Neuronal stem cell (in vitro differentiated cells): ENCODE measurements at regions not wholly inside any gene's neighbourhood (a gene's known extent, or its start where the extent isn't known, plus 50 kb on each side); places are given as distances from the start of the nearest gene placed in this dataset.
A peak's percentile ranks its signal among the peaks of the same experiment; 100 is the strongest.

ENCODE experiments used
- DNase-seq: peaks from one replicate; pipeline ENCODE4 v3.0.0-alpha.2; 2013; ENCODE audit warnings: low spot score
- H2AFZ ChIP-seq: one replicate; pipeline ENCODE4 v1.6.1; 2013; ENCODE audit warnings: mild to moderate bottlenecking, low read length, inconsistent platforms
- H2AK5ac ChIP-seq: 2 replicates; pipeline ENCODE4 v1.6.1; 2013; ENCODE audit warnings: low read depth, mild to moderate bottlenecking, inconsistent platforms, low read length, moderate library complexity, mixed read lengths
- H2BK120ac ChIP-seq: 2 replicates; pipeline ENCODE4 v1.6.1; 2013; ENCODE audit warnings: low read depth, mild to moderate bottlenecking, inconsistent platforms, low read length, moderate library complexity, mixed read lengths
- H2BK12ac ChIP-seq: one replicate; pipeline ENCODE4 v1.6.1; 2013; ENCODE audit warnings: low read length, inconsistent platforms
- H2BK15ac ChIP-seq: 2 replicates; pipeline ENCODE4 v1.6.1; 2013; ENCODE audit warnings: mild to moderate bottlenecking, low read length, inconsistent platforms, mixed read lengths
- H2BK5ac ChIP-seq: one replicate; pipeline ENCODE4 v1.6.1; 2013; ENCODE audit warnings: inconsistent platforms, mild to moderate bottlenecking, low read length, moderate library complexity
- H3K14ac ChIP-seq: one replicate; pipeline ENCODE4 v1.6.1; 2013; ENCODE audit warnings: low read length, inconsistent platforms
- H3K18ac ChIP-seq: 2 replicates; pipeline ENCODE4 v1.6.1; 2013; ENCODE audit warnings: low read length, inconsistent platforms
- H3K23ac ChIP-seq: 2 replicates; pipeline ENCODE4 v1.6.1; 2013; ENCODE audit warnings: low read depth, mild to moderate bottlenecking, mixed read lengths, low read length, inconsistent platforms; ENCODE audit not compliant: poor library complexity
- H3K27ac ChIP-seq: replicated peaks from 3 replicates; pipeline ENCODE4 v1.5.1; 2013; ENCODE audit warnings: low read length, inconsistent platforms
- H3K27me3 ChIP-seq, 3 experiments: 2 replicates each; pipeline ENCODE4 v1.6.1; 2013; ENCODE audit warnings: low read length in 3 of 3, mild to moderate bottlenecking in 2 of 3, inconsistent platforms in 1 of 3, low read depth in 1 of 3, mixed read lengths in 1 of 3, moderate library complexity in 1 of 3; ENCODE audit not compliant: control insufficient read depth in 3 of 3, insufficient read depth in 3 of 3
- H3K36me3 ChIP-seq, 2 donors: replicated peaks in 1 of 2; 2 replicates each; pipeline ENCODE4 v1.6.1; 2013; ENCODE audit warnings: low read length in 2 of 2; ENCODE audit not compliant: control insufficient read depth in 2 of 2, insufficient read depth in 2 of 2
- H3K4ac ChIP-seq: 2 replicates; pipeline ENCODE4 v1.6.1; 2013; ENCODE audit warnings: inconsistent platforms, mild to moderate bottlenecking, low read length, moderate library complexity
- H3K4me1 ChIP-seq, 2 donors: 1 replicate in 1 of 2; 2 replicates in 1 of 2; pipeline ENCODE4 v1.6.1; 2013; ENCODE audit warnings: low read length in 2 of 2, low read depth in 1 of 2; ENCODE audit not compliant: control insufficient read depth in 2 of 2, insufficient read depth in 1 of 2
- H3K4me2 ChIP-seq: one replicate; pipeline ENCODE4 v1.6.1; 2013; ENCODE audit warnings: mild to moderate bottlenecking, low read length, inconsistent platforms; ENCODE audit not compliant: insufficient read depth, poor library complexity, severe bottlenecking
- H3K4me3 ChIP-seq, 2 donors: 2 replicates each; pipeline ENCODE4 v1.5.1; 2013; ENCODE audit warnings: low read length in 2 of 2, mild to moderate bottlenecking in 2 of 2, inconsistent platforms in 1 of 2, moderate library complexity in 1 of 2
- H3K79me1 ChIP-seq: one replicate; pipeline ENCODE4 v1.6.1; 2013; ENCODE audit warnings: low read depth, mild to moderate bottlenecking, inconsistent platforms, low read length, moderate library complexity
- H3K9ac ChIP-seq: one replicate; pipeline ENCODE4 v1.6.1; 2013; ENCODE audit warnings: mild to moderate bottlenecking, low read depth, low read length, inconsistent platforms; ENCODE audit not compliant: poor library complexity
- H3K9me3 ChIP-seq, 2 donors: replicated peaks in 1 of 2; 2 replicates each; pipeline versions ENCODE3 to v1.6.1; 2013; ENCODE audit warnings: low read length in 2 of 2, mild to moderate bottlenecking in 2 of 2, inconsistent platforms in 1 of 2, low read depth in 1 of 2, mixed read lengths in 1 of 2, moderate library complexity in 1 of 2; ENCODE audit not compliant: control insufficient read depth in 2 of 2, insufficient read depth in 1 of 2
- H4K8ac ChIP-seq: one replicate; pipeline ENCODE4 v1.6.1; 2013; ENCODE audit warnings: low read depth, mild to moderate bottlenecking, inconsistent platforms, low read length, moderate library complexity
- H4K91ac ChIP-seq: one replicate; pipeline ENCODE4 v1.6.1; 2013; ENCODE audit warnings: low read length, low read depth, mild to moderate bottlenecking, inconsistent platforms; ENCODE audit not compliant: poor library complexity
- WGBS, 2 donors: extraction: QIAGEN DNeasy Blood & Tissue Kit; methylation state at CpG; one replicate each; pipeline ENCODE4 v1.1.7; 2013; ENCODE audit warnings: missing lambda C conversion rate in 2 of 2, mixed read lengths in 1 of 2; ENCODE audit not compliant: insufficient read length in 2 of 2, insufficient replicate concordance in 1 of 2; ENCODE audit errors: extremely low coverage in 2 of 2; 5-methylcytosine and 5-hydroxymethylcytosine counted together

- Histone ChIP-seq H3K9me3 (no peaks in the 10 kb centered on the region), H3K36me3 (no peaks in the 10 kb centered on the region), H3K9ac (no peak overlapping the region), H3K79me1 (no peaks in the 10 kb centered on the region), H3K23ac (no peak overlapping the region), H3K18ac (no peak overlapping the region), H3K27me3 (no peaks in the 10 kb centered on the region), H3K4me2 (no peak overlapping the region), H2BK15ac (no peak overlapping the region), H3K4me1 (peaks cover 0 to 11% of the 10 kb centered on the region in 2 donors), H3K4ac (no peak overlapping the region), H4K8ac (no peak overlapping the region), H2BK12ac (no peak overlapping the region), H3K14ac (no peak overlapping the region), H4K91ac (no peak overlapping the region), H2BK5ac (no peak overlapping the region), H3K4me3 (no peak overlapping the region), H2AFZ (no peak overlapping the region), H2BK120ac (no peak overlapping the region), H2AK5ac (no peak overlapping the region), H3K27ac (no peak overlapping the region)
- DNase-seq: no peak
- no CpG with 5 or more reads among the region's 3 CpGs for WGBS, 2 donors
These were observed 398.8 kb upstream of the KLF6 start for GRCh38 chr10:4183761-4184261.

GRCh38 chr10:4181621-4182049, 396.6 kb upstream of the KLF6 start:
- Histone ChIP-seq H3K36me3 (no peaks in the 10 kb centered on the region), H3K4me2 (no peak overlapping the region), H3K23ac (no peak overlapping the region), H2AK5ac (no peak overlapping the region), H3K4ac (no peak overlapping the region), H4K91ac (no peak overlapping the region), H3K27me3 (no peaks in the 10 kb centered on the region), H3K14ac (no peak overlapping the region), H2BK120ac (no peak overlapping the region), H3K9me3 (no peaks in the 10 kb centered on the region), H2BK15ac (no peak overlapping the region), H3K79me1 (no peaks in the 10 kb centered on the region), H4K8ac (no peak overlapping the region), H2BK12ac (no peak overlapping the region), H3K9ac (no peak overlapping the region), H3K27ac (no peak overlapping the region), H2BK5ac (no peak overlapping the region), H3K4me1 (peaks cover 2 to 11% of the 10 kb centered on the region in 2 donors), H3K4me3 (no peak overlapping the region), H3K18ac (no peak overlapping the region), H2AFZ (no peak overlapping the region)
- no CpG with 5 or more reads among the region's 2 CpGs for WGBS, 2 donors
- no peak for DNase-seq

- Histone ChIP-seq H3K4me3 (no peak overlapping the region), H3K14ac (no peak overlapping the region), H4K91ac (no peak overlapping the region), H3K4me2 (no peak overlapping the region), H2BK5ac (no peak overlapping the region), H2BK120ac (no peak overlapping the region), H3K9me3 (no peaks in the 10 kb centered on the region), H4K8ac (no peak overlapping the region), H3K18ac (no peak overlapping the region), H3K27ac (no peak overlapping the region), H3K36me3 (no peaks in the 10 kb centered on the region), H2BK15ac (no peak overlapping the region), H3K4me1 (peaks cover 2 to 9% of the 10 kb centered on the region in 2 donors), H2BK12ac (no peak overlapping the region), H3K9ac (no peak overlapping the region), H3K27me3 (no peaks in the 10 kb centered on the region), H2AFZ (peak overlapping the region; percentile 14), H3K79me1 (no peaks in the 10 kb centered on the region), H2AK5ac (no peak overlapping the region), H3K23ac (no peak overlapping the region), H3K4ac (no peak overlapping the region)
- no peak for DNase-seq
- no CpG with 5 or more reads among the region's 9 CpGs for WGBS, 2 donors
These were observed 396.1 kb upstream of the KLF6 start for GRCh38 chr10:4181081-4181480.

- peaks cover 0 to 7% of the 10 kb centered on the region in 2 donors for H3K9me3 ChIP-seq
- no CpG with 5 or more reads among the region's 3 CpGs for WGBS, 2 donors
These were observed 392.8 kb upstream of the KLF6 start for GRCh38 chr10:4177791-4178190.

More at GRCh38 chr10:4177791-4178190, 392.8 kb upstream of the KLF6 start:
- Histone ChIP-seq H3K4ac (no peak overlapping the region), H3K9ac (no peak overlapping the region), H4K8ac (no peak overlapping the region), H3K18ac (no peak overlapping the region), H2BK15ac (no peak overlapping the region), H2BK12ac (no peak overlapping the region), H3K14ac (no peak overlapping the region), H3K27me3 (no peaks in the 10 kb centered on the region), H3K23ac (no peak overlapping the region), H2AK5ac (no peak overlapping the region), H2BK120ac (no peak overlapping the region), H2AFZ (no peak overlapping the region), H3K79me1 (no peaks in the 10 kb centered on the region), H3K4me2 (no peak overlapping the region), H3K4me1 (peaks cover 2 to 4% of the 10 kb centered on the region in 2 donors), H3K27ac (no peak overlapping the region), H3K4me3 (no peak overlapping the region), H4K91ac (no peak overlapping the region), H2BK5ac (no peak overlapping the region), H3K36me3 (no peaks in the 10 kb centered on the region)
- no peak for DNase-seq
